ENCODE measurements at regions not wholly inside any gene's neighbourhood (a gene's known extent, or its start where the extent isn't known, plus 50 kb on each side); places are given as distances from the start of the nearest gene placed in this dataset.

- Histone ChIP-seq H3K9me3 (replicated peaks; ENCODE audit: control insufficient read depth, insufficient read depth, low read length) (no peaks in the 10 kb centered on the region), H3K27ac (ENCODE audit: control insufficient read depth, insufficient read depth) (no peak overlapping the region), H3K4me3 (no peak overlapping the region), H3K27me3 (replicated peaks in 1 of 2; ENCODE audit: control insufficient read depth in 2 of 2, insufficient read depth in 2 of 2, low read length in 1 of 2) (no peaks in the 10 kb centered on the region), H4K20me1 (ENCODE audit: control insufficient read depth, insufficient read depth) (no peaks in the 10 kb centered on the region), H3K4me2 (ENCODE audit: control insufficient read depth, insufficient read depth) (no peak overlapping the region), H3K79me2 (ENCODE audit: control insufficient read depth, insufficient read depth, low read length) (no peaks in the 10 kb centered on the region), H2AFZ (ENCODE audit: control insufficient read depth, low read depth, low read length) (no peak overlapping the region), H3K36me3 (ENCODE audit: control insufficient read depth in 2 of 2, insufficient read depth in 2 of 2, low read length in 1 of 2) (no peaks in the 10 kb centered on the region), H3K9ac (ENCODE audit: control insufficient read depth, insufficient read depth, low read length) (no peak overlapping the region), H3K4me1 (ENCODE audit: control insufficient read depth, insufficient read depth, low read length) (no peaks in the 10 kb centered on the region)
- no TSS peak for BruUV-seq (replicated peaks)
- RAD21 ChIA-PET (ENCODE audit: unreplicated experiment), result no interaction called here
- TF ChIP-seq RB1 (IDR thresholded peaks at IDR 0.05; ENCODE audit: borderline replicate concordance) (no peak), KDM1A (IDR thresholded peaks at IDR 0.05; ENCODE audit: borderline replicate concordance) (no peak), ZSCAN29 (IDR thresholded peaks at IDR 0.05) (no peak), NR2C2 (IDR thresholded peaks at IDR 0.05; ENCODE audit: borderline replicate concordance, control insufficient read depth, insufficient read length, low read depth) (no peak), TCF12 (IDR thresholded peaks at IDR 0.05; ENCODE audit: low read depth, low read length) (no peak), EZH2 (IDR thresholded peaks at IDR 0.05; ENCODE audit: borderline replicate concordance, control insufficient read depth, low read depth, low read length) (no peak), ATF3 (IDR thresholded peaks at IDR 0.05; ENCODE audit: borderline replicate concordance, extremely low read depth, low read depth, low read length) (no peak), SMAD1 (IDR thresholded peaks at IDR 0.05; ENCODE audit: low read depth, partially characterized antibody) (no peak), GATAD2B (conservative IDR thresholded peaks at IDR 0.05; ENCODE audit: low read depth) (no peak), TAF1 (IDR thresholded peaks at IDR 0.05; ENCODE audit: borderline replicate concordance, low read depth, low read length) (no peak), ASH2L (IDR thresholded peaks at IDR 0.05; ENCODE audit: borderline replicate concordance, low read depth) (no peak), MYB (IDR thresholded peaks at IDR 0.05; ENCODE audit: borderline replicate concordance, low read depth, low read length) (no peak), CEBPB (IDR thresholded peaks at IDR 0.05; ENCODE audit: borderline replicate concordance in 1 of 2, low read depth in 2 of 2, low read length in 2 of 2) (no peak), ZNF217 (IDR thresholded peaks at IDR 0.05) (no peak), GABPA (IDR thresholded peaks at IDR 0.05; ENCODE audit: low read depth) (no peak)
- POLR2A ChIA-PET, result interaction anchor here (0.5 kb wide), 1 partner anchor 496 kb away, joined by 3 read pairs; no protein-coding TSS in a partner anchor
- no peak for ATAC-seq
- SMC1A ChIA-PET (ENCODE audit: uncharacterized antibody, unreplicated experiment), result interaction anchor here (0.7 kb wide), 1 partner anchor 216 kb away, joined by 3 read pairs; no protein-coding TSS in a partner anchor
- in situ Hi-C loops (cut with MboI) (no loop called here), intact Hi-C loops (cut with micrococcal nuclease; ENCODE audit: unreplicated experiment) (no loop called here)
- FAIRE-seq, result no peak
- WGBS (ENCODE audit: insufficient coverage, insufficient replicate concordance, low lambda C conversion rate, missing lambda C conversion rate), result 22% methylated on average over 3 of the region's 3 CpGs
- no peak for DNase-seq (ENCODE audit: low read depth, low spot score)
- CTCF ChIA-PET, result no interaction called here
Observed at GRCh38 chr4:58644549-58644948, 1534.4 kb upstream of the IGFBP7 start.

Measured in GM12878 (cell line).